Inflammatory macrophage treated with lipopolysaccharide for 4 hours (primary cell): ENCODE measurements at regions not wholly inside any gene's neighbourhood (a gene's known extent, or its start where the extent isn't known, plus 50 kb on each side); places are given as distances from the start of the nearest gene placed in this dataset.

Experiments used
- DNase-seq: peaks from one replicate; pipeline ENCODE4 v3.0.0-alpha.2; 2020

- DNase-seq: no peak
Measured at GRCh38 chr9:88326936-88327335, 61.3 kb upstream of the SPIN1 start.

GRCh38 chr9:88326015-88326414 is 62.2 kb upstream of the SPIN1 start:
- DNase-seq: no peak

- peak; percentile 16 for DNase-seq
Measured at GRCh38 chr9:88322906-88323566, 65.2 kb upstream of the SPIN1 start.

- DNase-seq: no peak
Measured at GRCh38 chr9:88321764-88322163, 66.5 kb upstream of the SPIN1 start.

- no peak for DNase-seq
Measured at GRCh38 chr9:88320748-88321415, 67.4 kb upstream of the SPIN1 start.

GRCh38 chr9:88319936-88320747 is 68.1 kb upstream of the SPIN1 start:
- DNase-seq: no peak

- DNase-seq: no peak
Measured at GRCh38 chr9:88313364-88314220, 74.7 kb upstream of the SPIN1 start.

GRCh38 chr9:88312517-88313103 is 75.6 kb upstream of the SPIN1 start:
- DNase-seq: no peak

GRCh38 chr9:88312045-88312444 is 76.2 kb upstream of the SPIN1 start:
- no peak for DNase-seq

- peak; percentile 60 for DNase-seq
Measured at GRCh38 chr9:88310310-88310980, 77.8 kb upstream of the SPIN1 start.

- no peak for DNase-seq
Measured at GRCh38 chr9:88308831-88309560, 79.2 kb upstream of the SPIN1 start.

GRCh38 chr9:88307136-88307535 is 81.1 kb upstream of the SPIN1 start:
- no peak for DNase-seq

GRCh38 chr9:88303721-88304451 is 84.4 kb upstream of the SPIN1 start:
- peak; percentile 8 for DNase-seq

- peak; percentile 3 for DNase-seq
Measured at GRCh38 chr9:88302579-88303324, 85.5 kb upstream of the SPIN1 start.

- DNase-seq: no peak
Measured at GRCh38 chr9:88300556-88300955, 87.7 kb upstream of the SPIN1 start.

- no peak for DNase-seq
Measured at GRCh38 chr9:88291856-88292255, 96.4 kb upstream of the SPIN1 start.

GRCh38 chr9:88291056-88291455 is 97.2 kb upstream of the SPIN1 start:
- no peak for DNase-seq

GRCh38 chr9:88289532-88289931 is 98.7 kb upstream of the SPIN1 start:
- DNase-seq: no peak

GRCh38 chr9:88287972-88288371 is 100.3 kb upstream of the SPIN1 start:
- DNase-seq: no peak
